HepG2 (cell line): ENCODE measurements at regions not wholly inside any gene's neighbourhood (a gene's known extent, or its start where the extent isn't known, plus 50 kb on each side); places are given as distances from the start of the nearest gene placed in this dataset.

ENCODE experiments used
- KDM2A ChIP-seq: sonication (generic); formaldehyde crosslinking; IDR thresholded peaks from 2 replicates; pipeline ENCODE4 v1.4.0; 2020; ENCODE audit warnings: low read depth, missing genetic modification reagents, borderline replicate concordance
- POLR2A ChIP-seq, 2 experiments: IDR thresholded peaks; 2 replicates each; pipeline ENCODE4 v1.6.1; 2011; ENCODE audit warnings: low read depth in 2 of 2, low read length in 2 of 2, mild to moderate bottlenecking in 1 of 2, moderate library complexity in 1 of 2; ENCODE audit not compliant: insufficient read depth in 1 of 2
- SETDB1 ChIP-seq: sonication (generic); formaldehyde crosslinking; IDR thresholded peaks from 2 replicates; pipeline ENCODE4 v1.5.1; 2020; ENCODE audit warnings: missing genetic modification reagents, mild to moderate bottlenecking, borderline replicate concordance
- ZFP90 ChIP-seq: sonication (generic); formaldehyde crosslinking; IDR thresholded peaks from 2 replicates; pipeline ENCODE4 v1.8.0; 2022; ENCODE audit warnings: missing genetic modification reagents, mild to moderate bottlenecking, inconsistent platforms, borderline replicate concordance
- ZNF274 ChIP-seq: sonication (generic); formaldehyde crosslinking; IDR thresholded peaks from 2 replicates; pipeline ENCODE4 v1.5.1; 2020; ENCODE audit warnings: mild to moderate bottlenecking, missing genetic modification reagents
- ZNF792 ChIP-seq: IDR thresholded peaks from 2 replicates; pipeline ENCODE4 v1.6.1; 2016
- ZSCAN9 ChIP-seq: IDR thresholded peaks from 2 replicates; pipeline ENCODE4 v1.6.1; 2016; ENCODE audit warnings: borderline replicate concordance
- TF ChIP-seq, protein P1 (sequence below): sonication (generic); formaldehyde crosslinking; IDR thresholded peaks from 2 replicates; pipeline ENCODE4 v1.5.0; 2020; ENCODE audit warnings: mild to moderate bottlenecking, missing genetic modification reagents, moderate library complexity
- TF ChIP-seq, protein P2 (sequence below): sonication (generic); formaldehyde crosslinking; IDR thresholded peaks from 2 replicates; pipeline ENCODE4 v1.8.1; 2022; ENCODE audit warnings: low read depth, mild to moderate bottlenecking, missing genetic modification reagents
- TF ChIP-seq, protein P3 (sequence below): sonication (generic); formaldehyde crosslinking; IDR thresholded peaks from 2 replicates; pipeline ENCODE4 v1.4.0; 2020; ENCODE audit warnings: missing genetic modification reagents, borderline replicate concordance

DNA sequence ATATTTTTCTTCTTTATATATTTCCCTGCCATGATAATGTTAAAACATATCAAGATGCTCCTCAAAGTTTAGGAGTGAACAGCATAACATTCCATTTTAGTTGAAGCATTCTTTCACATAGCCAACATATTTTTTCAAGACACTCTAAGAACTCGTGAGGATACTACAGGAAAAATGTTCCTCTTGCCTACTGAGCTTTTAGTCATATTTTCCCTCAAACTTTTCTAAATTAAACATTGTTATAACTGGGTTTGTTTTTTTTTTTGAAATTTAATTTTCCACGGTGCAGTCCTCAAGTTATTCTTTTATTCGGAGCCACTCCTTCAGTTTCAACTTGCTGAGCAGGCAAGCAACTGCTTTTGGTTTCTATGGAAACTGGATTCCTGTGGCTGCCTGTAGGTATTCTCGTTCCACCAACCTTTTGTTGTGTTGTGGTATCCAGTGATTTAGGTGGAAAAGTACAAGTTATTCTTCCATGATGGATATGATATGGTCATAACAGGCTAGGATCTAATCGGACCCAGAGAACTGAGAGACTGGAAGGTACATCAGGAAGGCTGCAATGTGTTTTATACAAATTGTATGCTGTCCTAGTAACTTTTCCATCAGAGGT is 248.0 kb downstream of the TRIML1 start:
- TF ChIP-seq ZNF792 = no peak
- TF ChIP-seq, protein P1, sequence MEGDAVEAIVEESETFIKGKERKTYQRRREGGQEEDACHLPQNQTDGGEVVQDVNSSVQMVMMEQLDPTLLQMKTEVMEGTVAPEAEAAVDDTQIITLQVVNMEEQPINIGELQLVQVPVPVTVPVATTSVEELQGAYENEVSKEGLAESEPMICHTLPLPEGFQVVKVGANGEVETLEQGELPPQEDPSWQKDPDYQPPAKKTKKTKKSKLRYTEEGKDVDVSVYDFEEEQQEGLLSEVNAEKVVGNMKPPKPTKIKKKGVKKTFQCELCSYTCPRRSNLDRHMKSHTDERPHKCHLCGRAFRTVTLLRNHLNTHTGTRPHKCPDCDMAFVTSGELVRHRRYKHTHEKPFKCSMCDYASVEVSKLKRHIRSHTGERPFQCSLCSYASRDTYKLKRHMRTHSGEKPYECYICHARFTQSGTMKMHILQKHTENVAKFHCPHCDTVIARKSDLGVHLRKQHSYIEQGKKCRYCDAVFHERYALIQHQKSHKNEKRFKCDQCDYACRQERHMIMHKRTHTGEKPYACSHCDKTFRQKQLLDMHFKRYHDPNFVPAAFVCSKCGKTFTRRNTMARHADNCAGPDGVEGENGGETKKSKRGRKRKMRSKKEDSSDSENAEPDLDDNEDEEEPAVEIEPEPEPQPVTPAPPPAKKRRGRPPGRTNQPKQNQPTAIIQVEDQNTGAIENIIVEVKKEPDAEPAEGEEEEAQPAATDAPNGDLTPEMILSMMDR (CRISPR knock-in tag) = no peak
- TF ChIP-seq, protein P2, sequence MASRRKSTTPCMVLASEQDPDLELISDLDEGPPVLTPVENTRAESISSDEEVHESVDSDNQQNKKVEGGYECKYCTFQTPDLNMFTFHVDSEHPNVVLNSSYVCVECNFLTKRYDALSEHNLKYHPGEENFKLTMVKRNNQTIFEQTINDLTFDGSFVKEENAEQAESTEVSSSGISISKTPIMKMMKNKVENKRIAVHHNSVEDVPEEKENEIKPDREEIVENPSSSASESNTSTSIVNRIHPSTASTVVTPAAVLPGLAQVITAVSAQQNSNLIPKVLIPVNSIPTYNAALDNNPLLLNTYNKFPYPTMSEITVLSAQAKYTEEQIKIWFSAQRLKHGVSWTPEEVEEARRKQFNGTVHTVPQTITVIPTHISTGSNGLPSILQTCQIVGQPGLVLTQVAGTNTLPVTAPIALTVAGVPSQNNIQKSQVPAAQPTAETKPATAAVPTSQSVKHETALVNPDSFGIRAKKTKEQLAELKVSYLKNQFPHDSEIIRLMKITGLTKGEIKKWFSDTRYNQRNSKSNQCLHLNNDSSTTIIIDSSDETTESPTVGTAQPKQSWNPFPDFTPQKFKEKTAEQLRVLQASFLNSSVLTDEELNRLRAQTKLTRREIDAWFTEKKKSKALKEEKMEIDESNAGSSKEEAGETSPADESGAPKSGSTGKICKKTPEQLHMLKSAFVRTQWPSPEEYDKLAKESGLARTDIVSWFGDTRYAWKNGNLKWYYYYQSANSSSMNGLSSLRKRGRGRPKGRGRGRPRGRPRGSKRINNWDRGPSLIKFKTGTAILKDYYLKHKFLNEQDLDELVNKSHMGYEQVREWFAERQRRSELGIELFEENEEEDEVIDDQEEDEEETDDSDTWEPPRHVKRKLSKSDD = no peak
- no peak for TF ChIP-seq KDM2A (CRISPR knock-in tag)
- no peak for TF ChIP-seq SETDB1 (CRISPR knock-in tag)
- no peak for TF ChIP-seq ZSCAN9 (CRISPR knock-in tag)
- no peak for TF ChIP-seq ZFP90 (CRISPR knock-in tag)
- TF ChIP-seq, protein P3, sequence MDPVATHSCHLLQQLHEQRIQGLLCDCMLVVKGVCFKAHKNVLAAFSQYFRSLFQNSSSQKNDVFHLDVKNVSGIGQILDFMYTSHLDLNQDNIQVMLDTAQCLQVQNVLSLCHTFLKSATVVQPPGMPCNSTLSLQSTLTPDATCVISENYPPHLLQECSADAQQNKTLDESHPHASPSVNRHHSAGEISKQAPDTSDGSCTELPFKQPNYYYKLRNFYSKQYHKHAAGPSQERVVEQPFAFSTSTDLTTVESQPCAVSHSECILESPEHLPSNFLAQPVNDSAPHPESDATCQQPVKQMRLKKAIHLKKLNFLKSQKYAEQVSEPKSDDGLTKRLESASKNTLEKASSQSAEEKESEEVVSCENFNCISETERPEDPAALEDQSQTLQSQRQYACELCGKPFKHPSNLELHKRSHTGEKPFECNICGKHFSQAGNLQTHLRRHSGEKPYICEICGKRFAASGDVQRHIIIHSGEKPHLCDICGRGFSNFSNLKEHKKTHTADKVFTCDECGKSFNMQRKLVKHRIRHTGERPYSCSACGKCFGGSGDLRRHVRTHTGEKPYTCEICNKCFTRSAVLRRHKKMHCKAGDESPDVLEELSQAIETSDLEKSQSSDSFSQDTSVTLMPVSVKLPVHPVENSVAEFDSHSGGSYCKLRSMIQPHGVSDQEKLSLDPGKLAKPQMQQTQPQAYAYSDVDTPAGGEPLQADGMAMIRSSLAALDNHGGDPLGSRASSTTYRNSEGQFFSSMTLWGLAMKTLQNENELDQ (CRISPR knock-in tag) = no peak
- no peak for TF ChIP-seq ZNF274 (CRISPR knock-in tag)
- no peak for TF ChIP-seq POLR2A (IDR thresholded peaks at IDR 0.05; ENCODE audit: insufficient read depth in 1 of 2, low read depth in 2 of 2, low read length in 2 of 2)
